K562 (cell line): ENCODE measurements at regions not wholly inside any gene's neighbourhood (a gene's known extent, or its start where the extent isn't known, plus 50 kb on each side); places are given as distances from the start of the nearest gene placed in this dataset.

Experiments
- ATAC-seq: fragments of 200-7000 bp; cut with Tn5 transposase; 3 replicates; pipeline ENCODE4 v1.9.1; 2020; ENCODE audit warnings: moderate library complexity
- BruUV-seq: library from RNA; stranded (reverse); fragments of 400-500 nt; replicated peaks from 2 replicates; lab custom pipeline; 2021; lab: Mats Ljungman, UMichigan
- CTCF ChIA-PET: fragments of 300-600 bp; formaldehyde crosslinking; extraction: SDS; loops from one replicate; lab custom pipeline; 2021; ENCODE audit warnings: low intra/inter-chr PET ratio; lab: Yijun Ruan, JAX
- POLR2A ChIA-PET: fragments of 300-600, 350-650 bp; sonication (Branson Sonifier 250); formaldehyde crosslinking; extraction: SDS; loops from one replicate; lab custom pipeline; 2021; ENCODE audit warnings: antibody characterized with exemption, inconsistent platforms; lab: Yijun Ruan, JAX
- DNase-seq, 4 experiments: peaks; one replicate each; pipeline versions ENCODE4 v3.0.0 to v3.0.0-alpha.2; 2011 to 2018; ENCODE audit warnings: low spot score in 3 of 4, mixed read lengths in 3 of 4; ENCODE audit errors: extremely low read depth in 1 of 4
- FAIRE-seq: peaks from 2 replicates; lab custom pipeline; 2011; peaks lifted over from hg19 to GRCh38; lab: Jason Lieb, UNC
- H2AFZ ChIP-seq: 2 replicates; pipeline ENCODE4 v1.6.0; 2011; ENCODE audit warnings: low read depth, low read length, control low read depth, inconsistent platforms
- H3K27ac ChIP-seq: fragments of 200-600 bp; 3 replicates; pipeline ENCODE4 v1.8.0; 2011; ENCODE audit warnings: low read depth, mild to moderate bottlenecking, control low read depth, inconsistent platforms, low read length, moderate library complexity, mixed read lengths; ENCODE audit errors: extremely low read depth
- H3K27me3 ChIP-seq, 2 experiments: fragments of 300-600 bp in 1 of 2; 2 replicates in 1 of 2; 3 replicates in 1 of 2; pipeline versions ENCODE4 v1.6.0 to v1.8.0; 2011; ENCODE audit warnings: inconsistent platforms in 2 of 2, low read length in 2 of 2, mild to moderate bottlenecking in 1 of 2, mixed read lengths in 1 of 2, moderate library complexity in 1 of 2; ENCODE audit not compliant: control insufficient read depth in 2 of 2, insufficient read depth in 2 of 2
- H3K36me3 ChIP-seq: fragments of 300-600 bp; 3 replicates; pipeline ENCODE4 v1.8.0; 2011; ENCODE audit warnings: mild to moderate bottlenecking, low read length, inconsistent platforms; ENCODE audit not compliant: control insufficient read depth, insufficient read depth
- H3K4me1 ChIP-seq, 2 experiments: fragments of 200-600 bp in 1 of 2; replicated peaks in 1 of 2; 2 replicates in 1 of 2; 3 replicates in 1 of 2; pipeline versions ENCODE4 v1.5.1 to v1.8.0; 2011; ENCODE audit warnings: inconsistent platforms in 2 of 2, low read length in 2 of 2, mild to moderate bottlenecking in 1 of 2, mixed read lengths in 1 of 2, moderate library complexity in 1 of 2; ENCODE audit not compliant: control insufficient read depth in 2 of 2, insufficient read depth in 2 of 2
- H3K4me2 ChIP-seq: 2 replicates; pipeline ENCODE4 v1.6.1; 2011; ENCODE audit warnings: low read length, control low read depth, inconsistent platforms, mixed read lengths; ENCODE audit not compliant: insufficient read depth
- H3K4me3 ChIP-seq: fragments of 200-600 bp; sonication (generic), shearing (Covaris generic); 2 replicates; pipeline ENCODE4 v1.5.1; 2016; ENCODE audit warnings: control low read depth, inconsistent platforms
- H3K79me2 ChIP-seq: fragments of 200-600 bp; 3 replicates; pipeline ENCODE4 v1.8.0; 2011; ENCODE audit warnings: low read length, inconsistent platforms; ENCODE audit not compliant: control insufficient read depth, insufficient read depth
- H3K9ac ChIP-seq, 2 experiments: 2 replicates each; pipeline versions ENCODE4 v1.6.0 to v1.6.1; 2011; ENCODE audit warnings: low read depth in 2 of 2, low read length in 2 of 2, control low read depth in 1 of 2, inconsistent platforms in 1 of 2, mild to moderate bottlenecking in 1 of 2, mixed read lengths in 1 of 2; ENCODE audit not compliant: insufficient read depth in 1 of 2
- H3K9me1 ChIP-seq: one replicate; pipeline ENCODE4 v1.6.0; 2011; ENCODE audit warnings: inconsistent platforms, mild to moderate bottlenecking, low read length, moderate library complexity; ENCODE audit not compliant: control insufficient read depth, insufficient read depth
- H3K9me3 ChIP-seq: replicated peaks from 2 replicates; pipeline ENCODE4 v1.5.1; 2011; ENCODE audit warnings: low read depth, low read length, inconsistent platforms; ENCODE audit not compliant: control insufficient read depth, insufficient read depth
- H4K20me1 ChIP-seq: replicated peaks from 2 replicates; pipeline ENCODE4 v1.6.1; 2011; ENCODE audit warnings: low read length, inconsistent platforms, mixed read lengths; ENCODE audit not compliant: control insufficient read depth, insufficient read depth
- ATF4 ChIP-seq: fragments of 450-650 bp; formaldehyde crosslinking; IDR thresholded peaks from 2 replicates; pipeline ENCODE4 v1.4.0; 2022; ENCODE audit warnings: mild to moderate bottlenecking, moderate library complexity
- EP300 ChIP-seq: IDR thresholded peaks from 2 replicates; pipeline ENCODE4 v1.6.1; 2012; ENCODE audit warnings: low read length, improper control_type of control experiment
- ILK ChIP-seq: fragments of 450-650 bp; IDR thresholded peaks from 2 replicates; pipeline ENCODE4 v1.6.1; 2016; ENCODE audit warnings: missing genetic modification characterization, low read depth, mild to moderate bottlenecking, missing compliant biosample characterization, moderate library complexity, borderline replicate concordance
- L3MBTL2 ChIP-seq: fragments of 450-650 bp; IDR thresholded peaks from 2 replicates; pipeline ENCODE4 v1.6.1; 2016; ENCODE audit warnings: mild to moderate bottlenecking, moderate library complexity
- MAFF ChIP-seq: IDR thresholded peaks from 2 replicates; pipeline ENCODE4 v1.6.1; 2012; ENCODE audit warnings: low read length, improper control_type of control experiment
- MBD2 ChIP-seq: sonication (generic); IDR thresholded peaks from 2 replicates; pipeline ENCODE4 v1.6.1; 2016; ENCODE audit warnings: low read depth, borderline replicate concordance
- NFIC ChIP-seq: fragments of 450-650 bp; IDR thresholded peaks from 2 replicates; pipeline ENCODE4 v1.6.1; 2017; ENCODE audit warnings: mild to moderate bottlenecking, inconsistent platforms
- NR3C1 ChIP-seq: sonication (generic); formaldehyde crosslinking; IDR thresholded peaks from 2 replicates; pipeline ENCODE4 v1.8.1; 2022; ENCODE audit warnings: missing genetic modification reagents
- RBM22 ChIP-seq: fragments of 200-400 bp; formaldehyde crosslinking; IDR thresholded peaks from 2 replicates; pipeline ENCODE4 v1.6.1; 2018; ENCODE audit warnings: low read length, low read depth; ENCODE audit not compliant: poor library complexity, severe bottlenecking
- RBM25 ChIP-seq: fragments of 200-400 bp; formaldehyde crosslinking; IDR thresholded peaks from 2 replicates; pipeline ENCODE4 v1.6.1; 2018; ENCODE audit warnings: low read length, low read depth, moderate library complexity; ENCODE audit not compliant: severe bottlenecking
- TAF7 ChIP-seq: fragments of 450-650 bp; IDR thresholded peaks from 2 replicates; pipeline ENCODE4 v1.6.1; 2016; ENCODE audit warnings: missing genetic modification characterization, missing compliant biosample characterization
- ZNF311 ChIP-seq: fragments of 250-450 bp; sonication (Bioruptor Pico); IDR thresholded peaks from 2 replicates; pipeline ENCODE4 v1.4.0; 2020; ENCODE audit warnings: mild to moderate bottlenecking, moderate library complexity
- WGBS: fragments of 100-300 bp; shearing (Covaris generic); methylation state at CpG from one replicate; pipeline ENCODE4 v1.1.6; 2016; ENCODE audit warnings: low coverage, mixed read lengths; ENCODE audit not compliant: insufficient coverage; ENCODE audit errors: missing lambda C conversion rate; 5-methylcytosine and 5-hydroxymethylcytosine counted together
- in situ Hi-C: fragments of 300-500 bp; cut with MboI; formaldehyde crosslinking; loops from 4 replicates; pipeline ENCODE4 v1.15.0; 2018; ENCODE audit warnings: inconsistent platforms, mixed read lengths
- intact Hi-C: fragments of 100-400 bp; cut with micrococcal nuclease; formaldehyde crosslinking; loops from 2 replicates; pipeline ENCODE4 v1.14.2; 2022

DNA sequence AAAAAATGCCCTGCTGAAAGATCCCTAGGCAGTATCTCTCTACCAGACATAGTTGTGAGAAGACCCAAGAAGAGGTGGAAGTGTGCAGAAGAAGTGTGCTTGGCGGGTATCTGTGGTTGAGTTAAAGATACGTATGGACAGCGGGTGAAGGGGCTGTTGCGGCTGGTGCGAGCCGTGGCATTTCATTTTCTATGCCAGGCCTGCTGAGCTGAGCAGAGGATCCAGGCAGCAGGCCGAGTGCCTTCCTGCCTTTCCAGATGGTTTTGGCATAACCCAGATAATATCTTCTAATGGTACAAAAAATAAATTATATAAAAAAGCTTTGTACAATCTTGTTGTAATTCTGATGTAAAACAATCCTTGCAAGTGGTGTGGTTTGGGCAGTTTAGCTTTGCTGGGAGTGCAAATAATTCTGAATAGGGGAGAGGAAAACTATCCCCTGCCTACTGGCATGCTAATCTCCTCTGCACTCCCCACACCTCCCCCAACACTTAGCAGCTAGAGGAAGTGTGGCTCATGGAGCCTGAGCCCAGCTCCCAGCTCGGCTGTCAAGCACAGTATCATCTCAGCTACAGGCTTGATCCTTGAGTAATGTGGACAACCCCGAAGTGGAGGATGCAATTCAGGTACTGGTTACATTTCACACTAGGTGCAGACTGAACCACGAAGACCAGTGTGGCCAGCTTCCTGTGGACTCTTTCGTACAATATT lies 168.9 kb downstream of the VRK1 start (continued):
- TF ChIP-seq RBM22 (no peak), ZNF311 (CRISPR knock-in tag) (no peak), NFIC (no peak)

GRCh38 chr14:96975116-96975515 lies 177.9 kb downstream of the VRK1 start:
- H3K36me3 ChIP-seq, result no peaks in the 10 kb centered on the region
- ChIA-PET CTCF (no interaction called here), POLR2A (interaction anchor here (1.6 kb wide), 1 partner anchor 12 kb away, joined by 4 read pairs; no protein-coding TSS in a partner anchor)
- ATAC-seq (no peak), FAIRE-seq (no peak), DNase-seq (no peak)
- H3K4me1 ChIP-seq, result no peaks in the 10 kb centered on the region
- no peak overlapping the region for H3K4me3 ChIP-seq
- in situ Hi-C loops, result no loop called here
- H3K27ac ChIP-seq, result no peak overlapping the region
- intact Hi-C loops, result no loop called here
- no peak overlapping the region for H2AFZ ChIP-seq
- H3K4me2 ChIP-seq, result no peak overlapping the region
- no TSS peak for BruUV-seq
- WGBS, result 11% methylated on average over 1 of the region's 1 CpG
- H3K9ac ChIP-seq, result no peak overlapping the region
- TF ChIP-seq TAF7 (tag) (no peak), RBM25 (peak; percentile 53), EP300 (no peak), ATF4 (CRISPR knock-in tag) (no peak), L3MBTL2 (no peak), NR3C1 (CRISPR knock-in tag) (no peak), MAFF (no peak), ILK (tag) (no peak), MBD2 (no peak)
- TF ChIP-seq, all 486 proteins: peak for 1
- Histone ChIP-seq H4K20me1 (no peaks in the 10 kb centered on the region), H3K9me3 (no peaks in the 10 kb centered on the region), H3K27me3 (peaks cover 3 to 5% of the 10 kb centered on the region in 2 experiments; a peak in 1 of 5 replicates), H3K79me2 (no peaks in the 10 kb centered on the region), H3K9me1 (no peaks in the 10 kb centered on the region)
